Mesenchymal stem cell (in vitro differentiated cells and primary cell): ENCODE measurements at regions not wholly inside any gene's neighbourhood (a gene's known extent, or its start where the extent isn't known, plus 50 kb on each side); places are given as distances from the start of the nearest gene placed in this dataset.

ENCODE experiments used
- DNase-seq: peaks from one replicate; pipeline ENCODE4 v3.0.0-alpha.2; 2013
- H2AFZ ChIP-seq: one replicate; pipeline ENCODE4 v1.6.1; 2013; ENCODE audit warnings: low read depth, mild to moderate bottlenecking, control low read depth, inconsistent platforms, low read length, moderate library complexity
- H2AK5ac ChIP-seq: 2 replicates; pipeline ENCODE4 v1.6.1; 2013; ENCODE audit warnings: low read length, moderate library complexity, mild to moderate bottlenecking, inconsistent platforms; ENCODE audit not compliant: severe bottlenecking
- H2BK120ac ChIP-seq: one replicate; pipeline ENCODE4 v1.6.1; 2013; ENCODE audit warnings: low read depth, mild to moderate bottlenecking, inconsistent platforms, low read length, moderate library complexity
- H2BK12ac ChIP-seq, 2 experiments: one replicate each; pipeline ENCODE4 v1.6.1; 2013; ENCODE audit warnings: inconsistent platforms in 2 of 2, low read length in 2 of 2, mild to moderate bottlenecking in 2 of 2, moderate library complexity in 2 of 2, control low read depth in 1 of 2
- H2BK15ac ChIP-seq: one replicate; pipeline ENCODE4 v1.6.1; 2013; ENCODE audit warnings: mild to moderate bottlenecking, low read depth, inconsistent platforms; ENCODE audit not compliant: poor library complexity, severe bottlenecking
- H2BK5ac ChIP-seq: 2 replicates; pipeline ENCODE4 v1.6.1; 2013; ENCODE audit warnings: low read depth, mild to moderate bottlenecking, low read length, control low read depth, inconsistent platforms; ENCODE audit not compliant: poor library complexity, severe bottlenecking
- H3K14ac ChIP-seq, 2 experiments: one replicate each; pipeline ENCODE4 v1.6.1; 2013; ENCODE audit warnings: inconsistent platforms in 2 of 2, low read length in 2 of 2, control low read depth in 1 of 2, mild to moderate bottlenecking in 1 of 2, moderate library complexity in 1 of 2
- H3K18ac ChIP-seq, 2 experiments: one replicate each; pipeline ENCODE4 v1.6.1; 2013; ENCODE audit warnings: inconsistent platforms in 2 of 2, low read length in 2 of 2, control low read depth in 1 of 2, low read depth in 1 of 2, mild to moderate bottlenecking in 1 of 2
- H3K23ac ChIP-seq, 2 experiments: one replicate each; pipeline ENCODE4 v1.6.1; 2013; ENCODE audit warnings: inconsistent platforms in 2 of 2, low read length in 2 of 2, mild to moderate bottlenecking in 2 of 2, moderate library complexity in 2 of 2, control low read depth in 1 of 2
- H3K27ac ChIP-seq: 2 replicates; pipeline ENCODE4 v1.5.1; 2013; ENCODE audit warnings: mild to moderate bottlenecking, moderate library complexity, low read length, control low read depth, inconsistent platforms; ENCODE audit not compliant: poor library complexity, severe bottlenecking
- H3K27me3 ChIP-seq, 2 experiments: 2 replicates each; pipeline versions ENCODE4 v1.6.1 to v1.7.0; 2013; ENCODE audit warnings: low read length in 2 of 2, mild to moderate bottlenecking in 2 of 2, moderate library complexity in 2 of 2, control low read depth in 1 of 2, inconsistent platforms in 1 of 2; ENCODE audit not compliant: control insufficient read depth in 1 of 2, insufficient read depth in 1 of 2
- H3K36me3 ChIP-seq, 2 experiments: 2 replicates each; pipeline versions ENCODE4 v1.6.1 to v1.7.0; 2013; ENCODE audit warnings: low read length in 2 of 2, control low read depth in 1 of 2, inconsistent platforms in 1 of 2, low read depth in 1 of 2, mild to moderate bottlenecking in 1 of 2; ENCODE audit not compliant: insufficient read depth in 2 of 2, control insufficient read depth in 1 of 2
- H3K4ac ChIP-seq, 2 experiments: one replicate each; pipeline ENCODE4 v1.6.1; 2013; ENCODE audit warnings: inconsistent platforms in 2 of 2, low read length in 2 of 2, mild to moderate bottlenecking in 2 of 2, moderate library complexity in 2 of 2, control low read depth in 1 of 2, low read depth in 1 of 2
- H3K4me1 ChIP-seq: 2 replicates; pipeline ENCODE4 v1.6.1; 2013; ENCODE audit warnings: low read depth, low read length, control low read depth; ENCODE audit not compliant: control insufficient read depth, insufficient read depth
- H3K4me2 ChIP-seq: 2 replicates; pipeline ENCODE4 v1.6.1; 2013; ENCODE audit warnings: low read length, mild to moderate bottlenecking, inconsistent platforms; ENCODE audit not compliant: poor library complexity, severe bottlenecking
- H3K4me3 ChIP-seq, 2 experiments: 2 replicates each; pipeline versions ENCODE4 v1.5.1 to v1.7.0; 2013; ENCODE audit warnings: low read length in 2 of 2, mild to moderate bottlenecking in 2 of 2, control low read depth in 1 of 2, low read depth in 1 of 2; ENCODE audit not compliant: insufficient read depth in 1 of 2
- H3K79me1 ChIP-seq: replicated peaks from 2 replicates; pipeline ENCODE4 v1.6.1; 2013; ENCODE audit warnings: mild to moderate bottlenecking, control low read depth, low read length, inconsistent platforms; ENCODE audit not compliant: poor library complexity, severe bottlenecking
- H3K9ac ChIP-seq: 2 replicates; pipeline ENCODE4 v1.7.0; 2013; ENCODE audit warnings: mild to moderate bottlenecking, low read length, moderate library complexity
- H3K9me3 ChIP-seq: 2 replicates; pipeline ENCODE4 v1.7.0; 2013; ENCODE audit warnings: mild to moderate bottlenecking, low read length; ENCODE audit not compliant: control insufficient read depth
- H4K8ac ChIP-seq: one replicate; pipeline ENCODE4 v1.6.1; 2013; ENCODE audit warnings: inconsistent platforms, mild to moderate bottlenecking, low read length, moderate library complexity
- H4K91ac ChIP-seq: one replicate; pipeline ENCODE4 v1.6.1; 2013; ENCODE audit warnings: mild to moderate bottlenecking, low read length, inconsistent platforms
- WGBS: methylation state at CpG from one replicate; pipeline ENCODE4 v1.1.7; 2013; ENCODE audit warnings: mixed read lengths; 5-methylcytosine and 5-hydroxymethylcytosine counted together

GRCh38 chr11:111162305-111162704 is 83.2 kb upstream of the POU2AF2 start:
- no peak overlapping the region for H2AK5ac ChIP-seq
- no peak overlapping the region for H2BK5ac ChIP-seq
- H3K4ac ChIP-seq: no peak overlapping the region
- 74% methylated on average over 1 of the region's 1 CpG for WGBS
- no peaks in the 10 kb centered on the region for H3K36me3 ChIP-seq
- H3K18ac ChIP-seq: no peak overlapping the region
- no peak for DNase-seq
- no peak overlapping the region for H2BK12ac ChIP-seq
- H3K4me3 ChIP-seq: no peak overlapping the region
- no peaks in the 10 kb centered on the region for H3K79me1 ChIP-seq
- H4K91ac ChIP-seq: no peak overlapping the region
- no peak overlapping the region for H3K4me2 ChIP-seq
- H3K14ac ChIP-seq: no peak overlapping the region
- no peaks in the 10 kb centered on the region for H3K27me3 ChIP-seq
- no peaks in the 10 kb centered on the region for H3K9me3 ChIP-seq
- no peak overlapping the region for H3K9ac ChIP-seq
- H3K23ac ChIP-seq: no peak overlapping the region
- no peak overlapping the region for H2BK15ac ChIP-seq
- no peak overlapping the region for H2AFZ ChIP-seq
- H3K4me1 ChIP-seq: no peaks in the 10 kb centered on the region
- no peak overlapping the region for H4K8ac ChIP-seq
- H2BK120ac ChIP-seq: no peak overlapping the region
- H3K27ac ChIP-seq: no peak overlapping the region

GRCh38 chr11:111157571-111157970 is 88.0 kb upstream of the POU2AF2 start:
- Histone ChIP-seq H3K9ac (no peak overlapping the region), H2BK5ac (no peak overlapping the region), H3K4me3 (no peak overlapping the region), H2AK5ac (no peak overlapping the region), H4K91ac (no peak overlapping the region), H3K36me3 (no peaks in the 10 kb centered on the region), H3K4me2 (no peak overlapping the region), H3K79me1 (no peaks in the 10 kb centered on the region), H3K4me1 (no peaks in the 10 kb centered on the region), H3K27ac (no peak overlapping the region), H3K9me3 (no peaks in the 10 kb centered on the region), H2AFZ (no peak overlapping the region), H4K8ac (no peak overlapping the region), H2BK15ac (no peak overlapping the region), H3K23ac (no peak overlapping the region), H3K14ac (no peak overlapping the region), H2BK120ac (no peak overlapping the region), H3K27me3 (no peaks in the 10 kb centered on the region), H2BK12ac (no peak overlapping the region), H3K4ac (no peak overlapping the region), H3K18ac (no peak overlapping the region)
- WGBS: 87% methylated on average over 10 of the region's 11 CpGs
- DNase-seq: no peak

- WGBS: 69% methylated on average over 2 of the region's 2 CpGs
- H2AFZ ChIP-seq: no peak overlapping the region
- no peak overlapping the region for H3K4me3 ChIP-seq
- H2BK15ac ChIP-seq: no peak overlapping the region
- H3K9ac ChIP-seq: peak overlapping the region; percentile 5
- no peak overlapping the region for H3K27ac ChIP-seq
- H3K4ac ChIP-seq: no peak overlapping the region
- no peak overlapping the region for H2BK120ac ChIP-seq
- H3K9me3 ChIP-seq: no peaks in the 10 kb centered on the region
- H2BK12ac ChIP-seq: no peak overlapping the region
- no peak overlapping the region for H3K18ac ChIP-seq
- H2AK5ac ChIP-seq: no peak overlapping the region
- no peaks in the 10 kb centered on the region for H3K27me3 ChIP-seq
- H3K4me2 ChIP-seq: no peak overlapping the region
- H4K91ac ChIP-seq: no peak overlapping the region
- no peak overlapping the region for H2BK5ac ChIP-seq
- H4K8ac ChIP-seq: no peak overlapping the region
- H3K79me1 ChIP-seq: no peaks in the 10 kb centered on the region
- H3K23ac ChIP-seq: no peak overlapping the region
- peak; percentile 6 for DNase-seq
- H3K36me3 ChIP-seq: no peaks in the 10 kb centered on the region
- no peak overlapping the region for H3K14ac ChIP-seq
- no peaks in the 10 kb centered on the region for H3K4me1 ChIP-seq
Measured at GRCh38 chr11:111155021-111155420, 90.5 kb upstream of the POU2AF2 start.

DNA sequence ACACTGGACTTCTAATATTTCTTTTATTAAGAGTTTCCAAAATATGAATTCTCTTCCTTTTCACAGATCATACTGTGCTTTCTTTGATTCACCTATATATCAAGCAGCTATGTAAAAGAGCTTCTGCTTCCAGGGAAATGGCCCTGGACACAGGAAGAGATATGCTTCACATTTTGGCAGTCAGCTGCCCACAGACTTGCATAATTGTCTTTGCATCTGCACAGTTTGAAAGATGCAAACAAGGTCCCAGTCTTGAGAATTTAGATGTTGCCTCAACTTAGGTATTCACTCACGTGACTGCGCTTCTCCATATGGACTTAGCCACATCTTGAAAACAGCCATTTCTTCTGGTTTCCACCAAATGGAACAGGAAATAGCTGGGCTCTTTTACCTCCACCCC is 92.3 kb upstream of the POU2AF2 start:
- no peak overlapping the region for H4K8ac ChIP-seq
- no peak overlapping the region for H3K4me3 ChIP-seq
- H3K4me2 ChIP-seq: no peak overlapping the region
- H3K9me3 ChIP-seq: no peaks in the 10 kb centered on the region
- no peaks in the 10 kb centered on the region for H3K36me3 ChIP-seq
- DNase-seq: no peak
- H2BK120ac ChIP-seq: no peak overlapping the region
- no peak overlapping the region for H3K18ac ChIP-seq
- H2BK5ac ChIP-seq: no peak overlapping the region
- WGBS: 96% methylated on average over 2 of the region's 2 CpGs
- H4K91ac ChIP-seq: no peak overlapping the region
- no peak overlapping the region for H3K23ac ChIP-seq
- no peak overlapping the region for H3K9ac ChIP-seq
- H3K14ac ChIP-seq: no peak overlapping the region
- H3K4ac ChIP-seq: no peak overlapping the region
- no peak overlapping the region for H2AFZ ChIP-seq
- peaks cover 0 to 5% of the 10 kb centered on the region in 2 experiments for H3K27me3 ChIP-seq
- no peaks in the 10 kb centered on the region for H3K4me1 ChIP-seq
- H3K27ac ChIP-seq: no peak overlapping the region
- no peaks in the 10 kb centered on the region for H3K79me1 ChIP-seq
- H2BK12ac ChIP-seq: no peak overlapping the region
- H2AK5ac ChIP-seq: no peak overlapping the region
- H2BK15ac ChIP-seq: no peak overlapping the region
